AG10803 (cell line): ENCODE measurements at regions not wholly inside any gene's neighbourhood (a gene's known extent, or its start where the extent isn't known, plus 50 kb on each side); places are given as distances from the start of the nearest gene placed in this dataset.

Experiments used
- DNase-seq: peaks from one replicate; pipeline ENCODE4 v3.0.0; 2010; ENCODE audit warnings: low read depth
- H3K4me3 ChIP-seq: 2 replicates; pipeline ENCODE4 v1.5.1; 2011; ENCODE audit warnings: mild to moderate bottlenecking, low read length, control low read depth
- TF ChIP-seq, protein P1 (sequence below): conservative IDR thresholded peaks from 2 replicates; pipeline ENCODE4 v1.5.1; 2011; ENCODE audit warnings: mild to moderate bottlenecking, low read length, control low read depth, inconsistent platforms

DNA sequence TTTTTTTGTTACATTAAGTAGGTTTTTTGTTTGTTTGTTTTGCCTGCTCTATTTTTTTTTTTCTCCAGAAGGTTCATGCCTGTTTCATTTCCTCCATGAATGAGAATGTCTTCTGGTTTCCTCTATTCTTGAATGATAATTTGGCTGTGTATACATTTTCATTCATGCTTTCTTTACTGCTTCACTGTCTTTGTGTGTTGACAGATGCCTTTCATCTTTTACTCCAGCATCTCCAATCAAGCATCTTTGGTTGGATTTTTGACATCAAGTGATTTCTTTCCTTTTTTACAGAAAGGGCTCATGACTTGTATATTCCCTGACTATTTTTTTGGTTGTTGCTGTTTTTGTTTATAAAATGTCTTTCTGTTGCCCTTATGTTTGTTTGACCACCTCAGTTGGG lies 156.5 kb downstream of the MDFIC start:
- TF ChIP-seq, protein P1, sequence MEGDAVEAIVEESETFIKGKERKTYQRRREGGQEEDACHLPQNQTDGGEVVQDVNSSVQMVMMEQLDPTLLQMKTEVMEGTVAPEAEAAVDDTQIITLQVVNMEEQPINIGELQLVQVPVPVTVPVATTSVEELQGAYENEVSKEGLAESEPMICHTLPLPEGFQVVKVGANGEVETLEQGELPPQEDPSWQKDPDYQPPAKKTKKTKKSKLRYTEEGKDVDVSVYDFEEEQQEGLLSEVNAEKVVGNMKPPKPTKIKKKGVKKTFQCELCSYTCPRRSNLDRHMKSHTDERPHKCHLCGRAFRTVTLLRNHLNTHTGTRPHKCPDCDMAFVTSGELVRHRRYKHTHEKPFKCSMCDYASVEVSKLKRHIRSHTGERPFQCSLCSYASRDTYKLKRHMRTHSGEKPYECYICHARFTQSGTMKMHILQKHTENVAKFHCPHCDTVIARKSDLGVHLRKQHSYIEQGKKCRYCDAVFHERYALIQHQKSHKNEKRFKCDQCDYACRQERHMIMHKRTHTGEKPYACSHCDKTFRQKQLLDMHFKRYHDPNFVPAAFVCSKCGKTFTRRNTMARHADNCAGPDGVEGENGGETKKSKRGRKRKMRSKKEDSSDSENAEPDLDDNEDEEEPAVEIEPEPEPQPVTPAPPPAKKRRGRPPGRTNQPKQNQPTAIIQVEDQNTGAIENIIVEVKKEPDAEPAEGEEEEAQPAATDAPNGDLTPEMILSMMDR: no peak
- no peak overlapping the region for H3K4me3 ChIP-seq
- no peak for DNase-seq

GRCh38 chr7:115070311-115070710 lies 148.4 kb downstream of the MDFIC start:
- DNase-seq: no peak

More at GRCh38 chr7:115070311-115070710, 148.4 kb downstream of the MDFIC start:
- TF ChIP-seq, protein P1: no peak
- H3K4me3 ChIP-seq: no peak overlapping the region
